GM23338 (cell line): ENCODE measurements at regions not wholly inside any gene's neighbourhood (a gene's known extent, or its start where the extent isn't known, plus 50 kb on each side); places are given as distances from the start of the nearest gene placed in this dataset.

Experiments used
- ATAC-seq: fragments of 200-7000 bp; cut with Tn5 transposase; 3 replicates; pipeline ENCODE4 v1.9.1; 2020
- DNase-seq: peaks from one replicate; pipeline ENCODE4 v3.0.0-alpha.2; 2015; ENCODE audit warnings: low spot score
- H2AFZ ChIP-seq: fragments of 200-600 bp; sonication (generic); 2 replicates; pipeline ENCODE4 v1.8.0; 2016; ENCODE audit warnings: antibody characterized with exemption, mild to moderate bottlenecking, moderate library complexity
- H3F3A ChIP-seq: fragments of 200-600 bp; sonication (generic); replicated peaks from 2 replicates; pipeline ENCODE4 v1.8.0; 2017; ENCODE audit warnings: antibody characterized with exemption, mixed run types, low read depth
- H3K27ac ChIP-seq: fragments of 200-600 bp; sonication (generic); 2 replicates; pipeline ENCODE4 v1.6.1; 2016; ENCODE audit warnings: low read depth
- H3K27me3 ChIP-seq: fragments of 200-600 bp; sonication (generic); 2 replicates; pipeline ENCODE4 v1.8.0; 2016; ENCODE audit warnings: mild to moderate bottlenecking, mixed run types, moderate library complexity; ENCODE audit not compliant: insufficient read depth
- H3K36me3 ChIP-seq: fragments of 200-600 bp; sonication (generic); 2 replicates; pipeline ENCODE4 v1.8.0; 2016; ENCODE audit warnings: mild to moderate bottlenecking; ENCODE audit not compliant: insufficient read depth
- H3K4me1 ChIP-seq: fragments of 200-600 bp; sonication (generic); 2 replicates; pipeline ENCODE4 v1.8.0; 2016; ENCODE audit warnings: mild to moderate bottlenecking, moderate library complexity; ENCODE audit not compliant: insufficient read depth
- H3K4me2 ChIP-seq: fragments of 200-600 bp; sonication (generic); 2 replicates; pipeline ENCODE4 v1.7.1; 2017; ENCODE audit warnings: mixed run types
- H3K4me3 ChIP-seq: fragments of 200-600 bp; sonication (generic); 2 replicates; pipeline ENCODE4 v1.6.1; 2016; ENCODE audit warnings: mixed run types
- H3K79me2 ChIP-seq: fragments of 200-600 bp; sonication (generic); replicated peaks from 2 replicates; pipeline ENCODE4 v1.8.0; 2017; ENCODE audit warnings: mild to moderate bottlenecking; ENCODE audit not compliant: insufficient read depth
- H3K9me2 ChIP-seq: fragments of 200-600 bp; sonication (generic); 2 replicates; pipeline ENCODE4 v1.8.0; 2017; ENCODE audit not compliant: insufficient read depth
- H4K20me1 ChIP-seq: fragments of 200-600 bp; sonication (generic); replicated peaks from 2 replicates; pipeline ENCODE4 v1.8.0; 2017; ENCODE audit warnings: mild to moderate bottlenecking; ENCODE audit not compliant: insufficient read depth
- H3K27ac Mint-ChIP-seq: 2 replicates; pipeline ENCODE4 v1.8.0; 2020; ENCODE audit warnings: inconsistent platforms, mild to moderate bottlenecking, moderate library complexity, mixed read lengths
- H3K27me3 Mint-ChIP-seq: 3 replicates; pipeline ENCODE4 v1.8.0; 2022; ENCODE audit warnings: low read depth, mild to moderate bottlenecking, moderate library complexity, mixed read lengths, inconsistent platforms; ENCODE audit not compliant: insufficient read depth, poor library complexity
- H3K36me3 Mint-ChIP-seq: 3 replicates; pipeline ENCODE4 v1.8.0; 2021; ENCODE audit warnings: low read depth, mild to moderate bottlenecking, inconsistent platforms, moderate library complexity, mixed read lengths
- H3K4me1 Mint-ChIP-seq: 3 replicates; pipeline ENCODE4 v1.8.0; 2020; ENCODE audit warnings: mild to moderate bottlenecking, inconsistent platforms, mixed read lengths
- H3K4me3 Mint-ChIP-seq: 3 replicates; pipeline ENCODE4 v1.8.0; 2021; ENCODE audit warnings: moderate library complexity, mild to moderate bottlenecking, inconsistent platforms, mixed read lengths
- H3K9me3 Mint-ChIP-seq: 3 replicates; pipeline ENCODE4 v1.8.0; 2020; ENCODE audit warnings: moderate library complexity, mild to moderate bottlenecking, inconsistent platforms, mixed read lengths
- CTCF ChIP-seq, 2 experiments: fragments of 200-600 bp in 1 of 2; sonication (generic) in 1 of 2; conservative IDR thresholded peaks; 2 replicates each; pipeline versions ENCODE4 v1.5.1 to v1.6.1; 2016 to 2017; ENCODE audit warnings: antibody characterized with exemption in 2 of 2, low read depth in 2 of 2, mild to moderate bottlenecking in 2 of 2, moderate library complexity in 1 of 2
- ETS1 ChIP-seq: IDR thresholded peaks from 2 replicates; pipeline ENCODE4 v1.6.1; 2016; ENCODE audit warnings: antibody characterized with exemption
- EZH2 ChIP-seq: fragments of 200-600 bp; sonication (generic); IDR thresholded peaks from one replicate; pipeline ENCODE4 v1.8.0; 2017; ENCODE audit warnings: antibody characterized with exemption, mild to moderate bottlenecking, low read depth; ENCODE audit not compliant: unreplicated experiment
- EZH2phosphoT487 ChIP-seq: fragments of 200-600 bp; sonication (generic); IDR thresholded peaks from one replicate; pipeline ENCODE4 v1.8.1; 2018; ENCODE audit warnings: antibody characterized with exemption; ENCODE audit not compliant: unreplicated experiment
- POLR2AphosphoS5 ChIP-seq: IDR thresholded peaks from 2 replicates; pipeline ENCODE4 v1.6.1; 2016; ENCODE audit warnings: antibody characterized with exemption, low read depth
- REST ChIP-seq: IDR thresholded peaks from one replicate; pipeline ENCODE4 v1.6.1; 2018; ENCODE audit warnings: antibody characterized with exemption; ENCODE audit not compliant: unreplicated experiment
- STAT1 ChIP-seq: IDR thresholded peaks from one replicate; pipeline ENCODE4 v1.6.1; 2016; ENCODE audit warnings: antibody characterized with exemption; ENCODE audit not compliant: unreplicated experiment
- ZNF331 ChIP-seq: fragments of 250-450 bp; sonication (Bioruptor Pico); IDR thresholded peaks from 2 replicates; pipeline ENCODE4 v1.5.0; 2020; ENCODE audit warnings: low read depth, mild to moderate bottlenecking, moderate library complexity
- ZNF462 ChIP-seq: fragments of 250-450 bp; sonication (Bioruptor Pico); IDR thresholded peaks from 2 replicates; pipeline ENCODE4 v1.5.0; 2020; ENCODE audit warnings: mild to moderate bottlenecking, moderate library complexity

- ATAC-seq (no peak), DNase-seq (no peak)
- Mint-ChIP-seq H3K27me3 (no peaks in the 10 kb centered on the region), H3K36me3 (0 out of 3 replicates have a peak, but pooled peaks cover 3% of the 10 kb centered on the region), H3K27ac (no peak overlapping the region), H3K9me3 (no peaks in the 10 kb centered on the region; the same call in 1 of the 3 replicates), H3K4me1 (peaks cover 6% of the 10 kb centered on the region; the same call in 2 of the 3 replicates), H3K4me3 (no peak overlapping the region)
- Histone ChIP-seq H3K27me3 (no peaks in the 10 kb centered on the region), H3K27ac (no peak overlapping the region), H2AFZ (no peak overlapping the region), H3K4me1 (no peaks in the 10 kb centered on the region), H3K4me2 (no peak overlapping the region), H3F3A (no peaks in the 10 kb centered on the region), H3K36me3 (0 out of 2 replicates have a peak, but pooled peaks cover 3% of the 10 kb centered on the region), H3K79me2 (no peaks in the 10 kb centered on the region), H4K20me1 (no peaks in the 10 kb centered on the region), H3K4me3 (no peak overlapping the region), H3K9me2 (no peaks in the 10 kb centered on the region; the same call in none of the 2 replicates)
- TF ChIP-seq POLR2AphosphoS5 (no peak), EZH2phosphoT487 (no peak)
Observed at GRCh38 chr10:80755893-80756292, 218.2 kb downstream of the SH2D4B start.

- no peaks in the 10 kb centered on the region for H3K4me1 ChIP-seq
- Mint-ChIP-seq H3K36me3 (no peaks in the 10 kb centered on the region), H3K4me3 (no peak overlapping the region), H3K27ac (no peak overlapping the region), H3K4me1 (no peaks in the 10 kb centered on the region), H3K27me3 (no peaks in the 10 kb centered on the region), H3K9me3 (no peaks in the 10 kb centered on the region)
- H3K27me3 ChIP-seq: no peaks in the 10 kb centered on the region
- H4K20me1 ChIP-seq: no peaks in the 10 kb centered on the region
- no peak overlapping the region for H3K27ac ChIP-seq
- peak overlapping the region; percentile 47 for H2AFZ ChIP-seq
- H3F3A ChIP-seq: no peaks in the 10 kb centered on the region
- no peak overlapping the region for H3K4me2 ChIP-seq
- H3K9me2 ChIP-seq: no peaks in the 10 kb centered on the region; the same call in 1 of the 2 replicates
- no peak for ATAC-seq
- H3K36me3 ChIP-seq: 0 out of 2 replicates have a peak, but pooled peaks cover 2% of the 10 kb centered on the region
- no peak for DNase-seq
- H3K4me3 ChIP-seq: no peak overlapping the region
- H3K79me2 ChIP-seq: no peaks in the 10 kb centered on the region
- no peak for TF ChIP-seq STAT1
- no peak for TF ChIP-seq CTCF (conservative IDR thresholded peaks at IDR 0.05; ENCODE audit: low read depth in 2 of 2)
- no peak for TF ChIP-seq ZNF331 (CRISPR knock-in tag)
- no peak for TF ChIP-seq REST
- no peak for TF ChIP-seq EZH2phosphoT487
- TF ChIP-seq EZH2: no peak
- no peak for TF ChIP-seq ETS1
- TF ChIP-seq POLR2AphosphoS5: no peak
- TF ChIP-seq ZNF462: no peak
Observed at GRCh38 chr10:80759693-80760092, 222.0 kb downstream of the SH2D4B start.
